Smooth muscle cell (in vitro differentiated cells): ENCODE measurements at regions not wholly inside any gene's neighbourhood (a gene's known extent, or its start where the extent isn't known, plus 50 kb on each side); places are given as distances from the start of the nearest gene placed in this dataset.

Experiments used
- DNase-seq: peaks from one replicate; lab custom pipeline; 2025; ENCODE audit not compliant: unreplicated experiment; lab: John Stamatoyannopoulos, UW
- H2AFZ ChIP-seq: fragments of 200-600 bp; sonication (generic); 2 replicates; pipeline ENCODE4 v1.6.0; 2016; ENCODE audit warnings: antibody characterized with exemption, low read depth, mild to moderate bottlenecking
- H3F3A ChIP-seq: fragments of 200-600 bp; sonication (generic); 2 replicates; pipeline ENCODE4 v1.6.0; 2017; ENCODE audit warnings: antibody characterized with exemption, low read depth
- H3K27ac ChIP-seq: fragments of 200-600 bp; sonication (generic); 2 replicates; pipeline ENCODE4 v1.5.1; 2016; ENCODE audit warnings: low read depth, mild to moderate bottlenecking
- H3K27me3 ChIP-seq: fragments of 200-600 bp; sonication (generic); 2 replicates; pipeline ENCODE4 v1.6.1; 2016; ENCODE audit warnings: low read depth, mild to moderate bottlenecking
- H3K36me3 ChIP-seq: fragments of 200-600 bp; sonication (generic); 2 replicates; pipeline ENCODE4 v1.5.1; 2016; ENCODE audit warnings: low read depth
- H3K4me1 ChIP-seq: fragments of 200-600 bp; sonication (generic); 2 replicates; pipeline ENCODE4 v1.5.1; 2016; ENCODE audit warnings: low read depth
- H3K4me2 ChIP-seq: fragments of 200-600 bp; sonication (generic); 2 replicates; pipeline ENCODE4 v1.6.0; 2016; ENCODE audit warnings: mild to moderate bottlenecking
- H3K4me3 ChIP-seq: fragments of 200-600 bp; sonication (generic); 2 replicates; pipeline ENCODE4 v1.5.1; 2016; ENCODE audit warnings: mild to moderate bottlenecking
- H3K79me2 ChIP-seq: fragments of 200-600 bp; sonication (generic); 2 replicates; pipeline ENCODE4 v1.6.0; 2016; ENCODE audit warnings: low read depth, mild to moderate bottlenecking
- H3K9ac ChIP-seq: fragments of 200-600 bp; sonication (generic); 2 replicates; pipeline ENCODE4 v1.6.0; 2016; ENCODE audit warnings: low read depth
- H3K9me3 ChIP-seq: fragments of 200-600 bp; sonication (generic); replicated peaks from 2 replicates; pipeline ENCODE4 v1.5.1; 2016; ENCODE audit warnings: low read depth
- H4K20me1 ChIP-seq: fragments of 200-600 bp; sonication (generic); 2 replicates; pipeline ENCODE4 v1.6.0; 2016; ENCODE audit warnings: low read depth
- CTCF ChIP-seq: fragments of 200-600 bp; sonication (generic); IDR thresholded peaks from 2 replicates; pipeline ENCODE4 v1.5.1; 2017; ENCODE audit warnings: borderline replicate concordance, mild to moderate bottlenecking, antibody characterized with exemption; ENCODE audit not compliant: insufficient read depth, poor library complexity, severe bottlenecking
- WGBS: methylation state at CpG from one replicate; pipeline ENCODE4 v1.1.7; 2016; ENCODE audit warnings: low lambda C conversion rate; 5-methylcytosine and 5-hydroxymethylcytosine counted together

GRCh38 chr7:156400046-156400445, 240.5 kb upstream of the RNF32 start:
- no peak overlapping the region for H3K4me3 ChIP-seq
- H4K20me1 ChIP-seq: no peaks in the 10 kb centered on the region
- no peak overlapping the region for H3K4me2 ChIP-seq

DNA sequence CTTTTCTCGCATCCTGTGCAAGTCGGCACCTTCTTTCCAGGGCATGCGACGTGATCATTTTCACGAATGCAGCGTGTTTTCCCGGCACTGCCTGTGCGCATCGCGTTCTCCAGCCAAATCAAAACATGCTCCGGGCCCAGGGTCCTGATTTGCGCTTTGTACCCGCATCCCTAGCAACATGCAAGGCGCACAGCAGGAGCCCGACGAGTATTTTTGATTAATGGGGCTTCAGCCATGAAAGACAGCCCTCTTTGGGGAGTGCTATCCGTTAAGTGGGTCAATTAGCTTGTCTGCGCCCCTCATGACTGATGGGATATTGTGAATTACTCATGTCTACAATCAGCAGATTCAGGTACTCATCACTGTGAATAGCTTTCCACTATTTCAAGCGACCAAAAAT, 243.3 kb upstream of the RNF32 start:
- H3F3A ChIP-seq: no peaks in the 10 kb centered on the region
- no peak for TF ChIP-seq CTCF
- H3K4me1 ChIP-seq: no peaks in the 10 kb centered on the region
- H3K4me2 ChIP-seq: no peak overlapping the region
- no peak overlapping the region for H3K4me3 ChIP-seq
- no peak overlapping the region for H3K9ac ChIP-seq
- no peaks in the 10 kb centered on the region for H3K36me3 ChIP-seq
- no peak for DNase-seq
- no peaks in the 10 kb centered on the region for H4K20me1 ChIP-seq
- 89% methylated on average over 19 of the region's 19 CpGs for WGBS
- H3K79me2 ChIP-seq: no peaks in the 10 kb centered on the region
- no peaks in the 10 kb centered on the region for H3K27me3 ChIP-seq
- no peak overlapping the region for H2AFZ ChIP-seq
- H3K27ac ChIP-seq: no peak overlapping the region
- no peaks in the 10 kb centered on the region for H3K9me3 ChIP-seq

More at GRCh38 chr7:156400046-156400445, 240.5 kb upstream of the RNF32 start:
- no peaks in the 10 kb centered on the region for H3K27me3 ChIP-seq
- H3K9me3 ChIP-seq: no peaks in the 10 kb centered on the region
- no peak overlapping the region for H2AFZ ChIP-seq
- WGBS: 80% methylated on average over 5 of the region's 5 CpGs
- no peaks in the 10 kb centered on the region for H3K4me1 ChIP-seq
- no peaks in the 10 kb centered on the region for H3K36me3 ChIP-seq
- TF ChIP-seq CTCF: no peak
- no peak overlapping the region for H3K27ac ChIP-seq
- no peak overlapping the region for H3K9ac ChIP-seq
- H3K79me2 ChIP-seq: no peaks in the 10 kb centered on the region
- no peak for DNase-seq
- no peaks in the 10 kb centered on the region for H3F3A ChIP-seq

DNA sequence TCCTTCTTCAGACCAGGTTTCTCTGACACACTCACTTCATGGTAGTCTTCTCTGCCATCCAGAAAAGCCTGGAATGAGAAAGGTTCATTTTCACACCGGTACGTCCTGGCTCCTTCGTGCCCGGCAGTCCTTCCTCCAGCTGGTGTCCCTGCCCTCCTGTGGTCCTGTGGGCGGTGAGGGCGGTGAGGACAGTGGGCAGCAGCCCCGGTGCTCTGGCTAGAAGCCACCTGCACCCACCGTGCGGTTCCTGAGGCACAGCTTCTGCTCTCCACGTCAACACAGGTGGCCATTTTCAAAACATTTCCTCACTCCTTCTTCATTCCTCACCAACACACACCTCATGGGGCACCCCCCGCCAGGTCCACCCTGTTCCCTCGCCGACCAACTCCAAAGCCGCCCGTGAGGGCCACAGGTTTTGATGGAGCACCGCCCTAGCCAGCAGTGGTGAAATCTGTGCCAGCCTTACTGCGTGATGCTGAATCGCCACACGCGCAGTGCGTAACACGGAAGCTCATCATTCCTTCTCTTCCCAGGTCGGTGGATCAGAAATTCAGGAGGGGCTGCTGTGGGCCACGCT, 251.4 kb upstream of the RNF32 start:
- Histone ChIP-seq H3K9ac (no peak overlapping the region), H4K20me1 (no peaks in the 10 kb centered on the region), H3K9me3 (no peaks in the 10 kb centered on the region), H3K4me2 (no peak overlapping the region), H2AFZ (no peak overlapping the region), H3F3A (no peaks in the 10 kb centered on the region), H3K79me2 (no peaks in the 10 kb centered on the region), H3K36me3 (no peaks in the 10 kb centered on the region), H3K27ac (no peak overlapping the region), H3K4me1 (no peaks in the 10 kb centered on the region), H3K4me3 (no peak overlapping the region), H3K27me3 (no peaks in the 10 kb centered on the region)
- TF ChIP-seq CTCF: no peak
- 90% methylated on average over 18 of the region's 24 CpGs for WGBS
- no peak for DNase-seq

DNA sequence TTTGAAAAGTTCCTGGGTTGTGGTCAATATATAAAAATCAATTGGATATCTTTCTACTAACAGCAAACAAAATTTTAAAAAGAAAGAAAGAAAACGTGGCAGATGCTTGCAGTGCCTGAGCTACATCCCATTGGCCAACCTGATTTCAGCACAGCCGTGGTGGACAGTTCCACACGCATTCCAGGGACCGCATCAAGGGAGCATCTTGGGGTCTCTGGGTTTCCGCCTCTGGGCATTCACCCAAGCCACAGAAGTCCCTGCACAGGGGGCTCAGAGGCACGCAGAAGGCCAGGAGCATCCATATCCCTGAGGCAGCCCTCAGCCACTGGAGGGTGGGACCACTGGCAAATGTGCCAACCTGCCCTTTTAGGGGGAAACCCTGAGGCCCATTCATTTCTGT, 254.5 kb upstream of the RNF32 start:
- Histone ChIP-seq H3F3A (no peaks in the 10 kb centered on the region), H3K9me3 (no peaks in the 10 kb centered on the region), H2AFZ (no peak overlapping the region), H3K27me3 (no peaks in the 10 kb centered on the region), H3K4me3 (no peak overlapping the region), H3K4me1 (no peaks in the 10 kb centered on the region), H3K4me2 (no peak overlapping the region), H3K36me3 (no peaks in the 10 kb centered on the region), H3K9ac (no peak overlapping the region), H4K20me1 (no peaks in the 10 kb centered on the region), H3K27ac (no peak overlapping the region), H3K79me2 (no peaks in the 10 kb centered on the region)
- TF ChIP-seq CTCF: no peak
- WGBS: 14% methylated on average over 6 of the region's 6 CpGs
- DNase-seq: no peak
